ENCODE measurements at regions not wholly inside any gene's neighbourhood (a gene's known extent, or its start where the extent isn't known, plus 50 kb on each side); places are given as distances from the start of the nearest gene placed in this dataset.

DNA sequence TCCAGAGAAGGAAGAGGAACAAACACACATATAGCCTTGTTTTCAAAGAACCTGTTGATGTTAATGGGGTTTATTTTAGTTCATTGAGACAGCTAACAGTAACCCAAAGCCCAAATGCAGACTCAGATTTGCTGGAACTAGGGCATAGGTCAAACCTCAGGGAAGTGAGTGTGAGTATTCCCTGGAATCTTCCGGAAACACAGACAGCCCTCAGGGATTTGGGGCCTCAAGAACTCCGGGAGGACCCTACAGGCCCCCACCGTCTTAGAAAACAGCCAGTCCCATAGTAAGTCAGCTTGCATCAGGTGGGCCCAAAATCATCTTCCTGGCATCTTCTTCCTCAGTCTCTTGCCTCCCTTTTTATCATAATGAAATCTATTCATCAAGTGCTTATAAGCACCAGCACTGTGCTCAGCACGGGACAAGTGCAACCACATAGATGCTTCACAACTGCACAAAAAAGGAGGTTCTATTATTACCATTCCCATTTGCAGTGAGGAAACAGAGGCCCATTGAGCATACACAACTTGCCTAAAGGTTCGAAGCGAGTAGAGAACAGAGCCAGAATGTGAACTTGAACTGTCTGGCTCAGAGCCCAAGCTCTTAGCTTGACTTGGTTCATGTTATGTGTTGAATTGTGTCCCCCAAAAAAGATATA is 50.2 kb upstream of the BCL11A start:
- ATAC-seq (ENCODE audit: insufficient number of reproducible peaks, low FRiP score, low read depth) = no peak
- H3K9me3 ChIP-seq = no peaks in the 10 kb centered on the region

DNA sequence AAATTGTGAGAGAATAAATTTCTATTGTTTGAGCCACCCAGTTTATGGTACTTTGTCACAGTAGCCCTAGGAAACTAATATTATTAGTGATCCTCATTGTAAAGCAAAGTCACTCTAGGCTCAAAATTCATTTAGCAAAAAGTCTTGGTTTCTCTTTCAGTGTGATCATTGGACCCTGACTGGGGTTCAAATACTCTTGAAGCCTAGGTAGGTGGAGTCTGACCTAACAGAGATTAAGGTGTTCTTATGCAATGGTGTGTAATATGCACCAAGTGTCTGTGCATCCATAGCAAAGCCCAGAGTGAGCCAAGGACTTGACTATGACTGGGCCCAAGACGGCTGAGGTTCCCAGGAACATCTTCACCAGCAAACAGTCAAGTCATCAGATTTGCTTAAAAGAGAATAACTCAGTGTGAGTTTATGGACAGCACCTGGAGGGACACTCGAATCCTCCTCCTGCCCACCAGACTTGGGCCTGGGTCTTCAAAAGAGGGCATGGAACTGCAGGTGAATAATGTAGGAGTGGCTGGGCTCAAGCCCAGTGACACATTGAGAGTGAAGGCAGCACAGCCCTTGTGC is 51.1 kb upstream of the BCL11A start:
- H3K4me3 ChIP-seq = no peak overlapping the region
- DNase-seq (ENCODE audit: low spot score) (no peak), ATAC-seq (ENCODE audit: insufficient number of reproducible peaks, low FRiP score, low read depth) (no peak)
- H3K27ac ChIP-seq = no peak overlapping the region
- H3K36me3 ChIP-seq = no peaks in the 10 kb centered on the region
- no peaks in the 10 kb centered on the region for H3K9me3 ChIP-seq
- no peaks in the 10 kb centered on the region for H3K4me1 ChIP-seq (ENCODE audit: control insufficient read depth in 1 of 2, low read depth in 2 of 2)
- TF ChIP-seq, protein P1, sequence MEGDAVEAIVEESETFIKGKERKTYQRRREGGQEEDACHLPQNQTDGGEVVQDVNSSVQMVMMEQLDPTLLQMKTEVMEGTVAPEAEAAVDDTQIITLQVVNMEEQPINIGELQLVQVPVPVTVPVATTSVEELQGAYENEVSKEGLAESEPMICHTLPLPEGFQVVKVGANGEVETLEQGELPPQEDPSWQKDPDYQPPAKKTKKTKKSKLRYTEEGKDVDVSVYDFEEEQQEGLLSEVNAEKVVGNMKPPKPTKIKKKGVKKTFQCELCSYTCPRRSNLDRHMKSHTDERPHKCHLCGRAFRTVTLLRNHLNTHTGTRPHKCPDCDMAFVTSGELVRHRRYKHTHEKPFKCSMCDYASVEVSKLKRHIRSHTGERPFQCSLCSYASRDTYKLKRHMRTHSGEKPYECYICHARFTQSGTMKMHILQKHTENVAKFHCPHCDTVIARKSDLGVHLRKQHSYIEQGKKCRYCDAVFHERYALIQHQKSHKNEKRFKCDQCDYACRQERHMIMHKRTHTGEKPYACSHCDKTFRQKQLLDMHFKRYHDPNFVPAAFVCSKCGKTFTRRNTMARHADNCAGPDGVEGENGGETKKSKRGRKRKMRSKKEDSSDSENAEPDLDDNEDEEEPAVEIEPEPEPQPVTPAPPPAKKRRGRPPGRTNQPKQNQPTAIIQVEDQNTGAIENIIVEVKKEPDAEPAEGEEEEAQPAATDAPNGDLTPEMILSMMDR (IDR thresholded peaks at IDR 0.05) = no peak
- no peaks in the 10 kb centered on the region for H3K27me3 ChIP-seq (replicated peaks; ENCODE audit: insufficient read depth)

More for the DNA sequence above, 50.2 kb upstream of the BCL11A start:
- Histone ChIP-seq H3K4me1 (ENCODE audit: control insufficient read depth in 1 of 2, low read depth in 2 of 2) (no peaks in the 10 kb centered on the region), H3K27me3 (replicated peaks; ENCODE audit: insufficient read depth) (no peaks in the 10 kb centered on the region), H3K27ac (no peak overlapping the region), H3K36me3 (no peaks in the 10 kb centered on the region), H3K4me3 (no peak overlapping the region)
- TF ChIP-seq, protein P1 (IDR thresholded peaks at IDR 0.05) = no peak
- no peak for DNase-seq (ENCODE audit: low spot score)

DNA sequence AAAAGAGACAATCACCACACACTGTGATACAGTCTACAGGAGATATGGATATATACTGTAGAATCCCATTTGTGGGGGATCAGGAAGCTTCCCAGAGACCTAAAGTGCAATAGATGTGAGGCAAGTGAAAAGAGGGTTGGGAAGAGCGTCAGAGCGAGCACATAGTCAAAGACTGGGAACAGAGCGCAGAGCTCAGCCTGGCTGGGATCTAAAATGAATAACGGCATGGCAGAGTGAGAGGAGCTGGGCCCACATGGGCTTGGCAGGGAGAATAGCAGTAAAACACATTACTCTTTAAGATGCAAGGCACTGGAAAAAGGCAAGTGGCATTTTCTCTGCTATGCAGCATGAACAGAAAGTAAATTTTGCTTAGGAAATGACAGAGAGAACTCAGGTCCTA is 52.4 kb upstream of the BCL11A start:
- Histone ChIP-seq H3K36me3 (no peaks in the 10 kb centered on the region), H3K27ac (no peak overlapping the region), H3K4me3 (no peak overlapping the region), H3K27me3 (replicated peaks; ENCODE audit: insufficient read depth) (no peaks in the 10 kb centered on the region), H3K4me1 (ENCODE audit: control insufficient read depth in 1 of 2, low read depth in 2 of 2) (no peaks in the 10 kb centered on the region), H3K9me3 (no peaks in the 10 kb centered on the region)
- ATAC-seq (ENCODE audit: insufficient number of reproducible peaks, low FRiP score, low read depth) = no peak
- DNase-seq (ENCODE audit: low spot score) = no peak
- TF ChIP-seq, protein P1 (IDR thresholded peaks at IDR 0.05) = no peak

DNA sequence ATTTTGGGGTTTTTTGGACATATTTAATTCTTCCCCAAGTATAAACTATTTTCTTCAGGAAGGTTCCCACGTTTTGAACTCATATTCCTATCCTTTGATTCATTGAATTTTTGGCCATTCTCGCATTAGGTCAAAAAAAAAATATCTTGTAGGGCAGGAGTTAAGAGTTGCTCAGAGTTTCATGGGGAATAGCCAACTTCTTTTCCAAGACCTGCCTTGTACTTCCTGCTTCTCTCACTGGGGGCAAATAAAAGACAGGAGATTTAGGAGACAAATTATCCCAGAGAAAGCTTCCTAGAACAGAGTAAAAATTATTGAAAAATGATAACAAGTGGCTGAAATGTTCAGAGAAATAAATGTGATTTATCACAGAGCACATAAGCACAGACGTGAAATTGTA is 55.2 kb upstream of the BCL11A start:
- Histone ChIP-seq H3K27me3 (replicated peaks; ENCODE audit: insufficient read depth) (no peaks in the 10 kb centered on the region), H3K9me3 (no peaks in the 10 kb centered on the region), H3K27ac (no peak overlapping the region), H3K4me1 (ENCODE audit: control insufficient read depth in 1 of 2, low read depth in 2 of 2) (no peaks in the 10 kb centered on the region), H3K4me3 (no peak overlapping the region), H3K36me3 (no peaks in the 10 kb centered on the region)
- ATAC-seq (ENCODE audit: insufficient number of reproducible peaks, low FRiP score, low read depth) = no peak
- TF ChIP-seq, protein P1 (IDR thresholded peaks at IDR 0.05) = no peak
- no peak for DNase-seq (ENCODE audit: low spot score)

DNA sequence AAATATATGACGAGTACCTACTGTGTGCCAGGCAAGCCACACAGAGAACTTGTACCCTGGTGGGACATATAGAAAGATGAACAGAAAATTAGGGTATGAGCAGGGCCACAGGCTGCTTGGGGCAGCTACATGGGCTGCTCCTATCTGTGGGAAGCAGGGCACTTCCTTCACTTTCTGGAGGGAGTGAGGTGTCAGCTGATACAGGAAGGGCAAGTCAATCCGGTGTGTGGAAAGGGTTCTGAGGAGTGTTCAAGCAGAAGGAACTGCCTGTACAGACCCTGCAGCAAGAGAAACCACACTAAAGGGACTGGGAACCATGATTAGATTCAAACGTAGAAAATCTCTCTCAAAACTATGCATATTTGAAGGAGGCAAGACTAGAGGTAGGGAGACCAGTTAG is 58.6 kb upstream of the BCL11A start:
- TF ChIP-seq, protein P1 (IDR thresholded peaks at IDR 0.05) = no peak
- no peak for DNase-seq (ENCODE audit: low spot score)
- ATAC-seq (ENCODE audit: insufficient number of reproducible peaks, low FRiP score, low read depth) = no peak
- H3K4me1 ChIP-seq (ENCODE audit: control insufficient read depth in 1 of 2, low read depth in 2 of 2) = no peaks in the 10 kb centered on the region
- no peaks in the 10 kb centered on the region for H3K9me3 ChIP-seq
- H3K27me3 ChIP-seq (replicated peaks; ENCODE audit: insufficient read depth) = no peaks in the 10 kb centered on the region
- H3K4me3 ChIP-seq = no peak overlapping the region
- no peaks in the 10 kb centered on the region for H3K36me3 ChIP-seq
- H3K27ac ChIP-seq = no peak overlapping the region

All from thoracic aorta (tissue), 2 donors.